GM12865 (cell line): ENCODE measurements at regions not wholly inside any gene's neighbourhood (a gene's known extent, or its start where the extent isn't known, plus 50 kb on each side); places are given as distances from the start of the nearest gene placed in this dataset.

ENCODE experiments used
- DNase-seq: peaks from one replicate; pipeline ENCODE4 v3.0.0; 2010; ENCODE audit warnings: low read depth
- H3K4me3 ChIP-seq: 2 replicates; pipeline ENCODE4 v1.5.1; 2011; ENCODE audit warnings: mild to moderate bottlenecking, low read depth, low read length, control low read depth
- CTCF ChIP-seq: IDR thresholded peaks from 2 replicates; pipeline ENCODE4 v1.5.1; 2011; ENCODE audit warnings: low read length, control low read depth, low read depth, inconsistent platforms; ENCODE audit not compliant: insufficient read depth; ENCODE audit errors: missing control alignments

- DNase-seq = no peak
Measured at GRCh38 chr6:14207448-14207847, 89.9 kb downstream of the CD83 start.

GRCh38 chr6:14209000-14209399 lies 91.4 kb downstream of the CD83 start:
- no peak overlapping the region for H3K4me3 ChIP-seq
- TF ChIP-seq CTCF = no peak
- DNase-seq = no peak

More at GRCh38 chr6:14207448-14207847, 89.9 kb downstream of the CD83 start:
- no peak for TF ChIP-seq CTCF
- H3K4me3 ChIP-seq = no peak overlapping the region

- H3K4me3 ChIP-seq = peak overlapping the region; percentile 57; the same call in 1 of the 2 replicates
- TF ChIP-seq CTCF = no peak
- DNase-seq = no peak
Measured at GRCh38 chr6:14210077-14210476, 92.5 kb downstream of the CD83 start.

- peak; percentile 96 for DNase-seq
- TF ChIP-seq CTCF = peak; percentile 73
- H3K4me3 ChIP-seq = peak overlapping the region; percentile 65
Measured at GRCh38 chr6:14210663-14211561, 93.3 kb downstream of the CD83 start.

- TF ChIP-seq CTCF = no peak
- H3K4me3 ChIP-seq = peak overlapping the region; percentile 65
- DNase-seq = peak; percentile 42
Measured at GRCh38 chr6:14211562-14211942, 94.0 kb downstream of the CD83 start.

GRCh38 chr6:14212020-14212419 lies 94.4 kb downstream of the CD83 start:
- DNase-seq = no peak
- no peak overlapping the region for H3K4me3 ChIP-seq
- TF ChIP-seq CTCF = no peak
